HepG2 (cell line): ENCODE measurements at regions not wholly inside any gene's neighbourhood (a gene's known extent, or its start where the extent isn't known, plus 50 kb on each side); places are given as distances from the start of the nearest gene placed in this dataset.

Experiments used
- ATAC-seq: fragments of 200-7000 bp; cut with Tn5 transposase; 3 replicates; pipeline ENCODE4 v1.9.1; 2020; ENCODE audit warnings: mild to moderate bottlenecking, moderate library complexity
- BruUV-seq: library from RNA; stranded (reverse); fragments of 400-500 nt; replicated peaks from 2 replicates; lab custom pipeline; 2021; lab: Mats Ljungman, UMichigan
- CTCF ChIA-PET: fragments of 300-600 bp; formaldehyde crosslinking; extraction: SDS; loops from one replicate; lab custom pipeline; 2021; ENCODE audit warnings: low total read pairs, inconsistent platforms, low intra/inter-chr PET ratio; lab: Yijun Ruan, JAX
- POLR2A ChIA-PET: fragments of 350-600 bp; sonication (Branson Sonifier 250); formaldehyde crosslinking; loops from one replicate; lab custom pipeline; 2020; ENCODE audit warnings: antibody characterized with exemption, inconsistent platforms; lab: Yijun Ruan, JAX
- DNase-seq: peaks from one replicate; pipeline ENCODE4 v3.0.0-alpha.2; 2015; ENCODE audit warnings: low spot score
- FAIRE-seq: peaks from 3 replicates; lab custom pipeline; 2011; peaks lifted over from hg19 to GRCh38; lab: Jason Lieb, UNC
- H2AFZ ChIP-seq: one replicate; pipeline ENCODE4 v1.6.1; 2011; ENCODE audit warnings: low read length, inconsistent platforms
- H3K27ac ChIP-seq: fragments of 300-600 bp; 3 replicates; pipeline ENCODE4 v1.8.0; 2011; ENCODE audit warnings: mixed run types, mild to moderate bottlenecking, mixed read lengths, low read length, inconsistent platforms; ENCODE audit not compliant: insufficient read depth; ENCODE audit errors: extremely low read length
- H3K27me3 ChIP-seq, 2 experiments: fragments of 200-600 bp in 1 of 2; 2 replicates in 1 of 2; 3 replicates in 1 of 2; pipeline versions ENCODE4 v1.6.0 to v1.8.0; 2011; ENCODE audit warnings: low read length in 2 of 2, mild to moderate bottlenecking in 2 of 2, moderate library complexity in 2 of 2, inconsistent platforms in 1 of 2; ENCODE audit not compliant: insufficient read depth in 2 of 2, control insufficient read depth in 1 of 2
- H3K36me3 ChIP-seq, 2 experiments: fragments of 200-600 bp in 1 of 2; replicated peaks in 1 of 2; 2 replicates in 1 of 2; 3 replicates in 1 of 2; pipeline versions ENCODE4 v1.5.1 to v1.8.0; 2011; ENCODE audit warnings: low read length in 2 of 2, inconsistent platforms in 1 of 2; ENCODE audit not compliant: insufficient read depth in 2 of 2, control insufficient read depth in 1 of 2
- H3K4me1 ChIP-seq: 2 replicates; pipeline ENCODE4 v1.5.1; 2012; ENCODE audit warnings: low read length, inconsistent platforms; ENCODE audit not compliant: insufficient read depth
- H3K4me2 ChIP-seq: 2 replicates; pipeline ENCODE4 v1.6.0; 2011; ENCODE audit warnings: low read depth, low read length, inconsistent platforms
- H3K4me3 ChIP-seq, 3 experiments: fragments of 200-600 bp in 1 of 3; sonication (generic), shearing (Covaris generic) in 1 of 3; replicated peaks in 1 of 3; 2 replicates each; pipeline ENCODE4 v1.5.1; 2011 to 2016; ENCODE audit warnings: low read length in 3 of 3, inconsistent platforms in 2 of 3, low read depth in 2 of 3, mild to moderate bottlenecking in 2 of 3, control low read depth in 1 of 3, mixed read lengths in 1 of 3; ENCODE audit not compliant: insufficient read depth in 1 of 3
- H3K79me2 ChIP-seq: one replicate; pipeline ENCODE4 v1.6.1; 2011; ENCODE audit warnings: low read length, inconsistent platforms; ENCODE audit not compliant: insufficient read depth
- H3K9ac ChIP-seq: 2 replicates; pipeline ENCODE4 v1.6.0; 2011; ENCODE audit warnings: mild to moderate bottlenecking, low read depth, low read length, inconsistent platforms; ENCODE audit not compliant: insufficient read depth
- H3K9me3 ChIP-seq: 2 replicates; pipeline ENCODE4 v1.5.1; 2012; ENCODE audit warnings: mild to moderate bottlenecking, low read length
- H4K20me1 ChIP-seq: 2 replicates; pipeline ENCODE4 v1.6.0; 2011; ENCODE audit warnings: inconsistent platforms, mild to moderate bottlenecking, low read length, moderate library complexity; ENCODE audit not compliant: insufficient read depth
- MAFG ChIP-seq: sonication (generic); formaldehyde crosslinking; IDR thresholded peaks from 2 replicates; pipeline ENCODE4 v1.5.1; 2020; ENCODE audit warnings: mild to moderate bottlenecking, missing genetic modification reagents
- POGZ ChIP-seq: sonication (generic); formaldehyde crosslinking; IDR thresholded peaks from 2 replicates; pipeline ENCODE4 v1.4.0; 2020; ENCODE audit warnings: mild to moderate bottlenecking, missing genetic modification reagents
- SATB2 ChIP-seq: sonication (generic); formaldehyde crosslinking; IDR thresholded peaks from 2 replicates; pipeline ENCODE4 v1.5.0; 2020; ENCODE audit warnings: missing genetic modification reagents
- ZFP62 ChIP-seq: sonication (generic); formaldehyde crosslinking; IDR thresholded peaks from 2 replicates; pipeline ENCODE4 v1.4.0; 2020; ENCODE audit warnings: missing genetic modification reagents
- ZNF121 ChIP-seq: sonication (generic); formaldehyde crosslinking; IDR thresholded peaks from 2 replicates; pipeline ENCODE4 v1.5.0; 2020; ENCODE audit warnings: mild to moderate bottlenecking, missing genetic modification reagents
- ZNF281 ChIP-seq: sonication (generic); formaldehyde crosslinking; IDR thresholded peaks from 2 replicates; pipeline ENCODE4 v1.4.0; 2020; ENCODE audit warnings: missing genetic modification reagents, borderline replicate concordance
- ZNF770 ChIP-seq: sonication (generic); formaldehyde crosslinking; IDR thresholded peaks from 2 replicates; pipeline ENCODE4 v1.5.0; 2020; ENCODE audit warnings: mild to moderate bottlenecking, missing genetic modification reagents
- WGBS: methylation state at CpG from one replicate; pipeline ENCODE4 v1.1.6; 2017; ENCODE audit warnings: low lambda C conversion rate; 5-methylcytosine and 5-hydroxymethylcytosine counted together
- in situ Hi-C: cut with HindIII; loops from 2 replicates; pipeline ENCODE4 v1.10.0; 2017; ENCODE audit warnings: low pct_unique_long_range_greater_than_20kb; ENCODE audit not compliant: extremely low pct_ligation_motif_present
- intact Hi-C: fragments of 100-400 bp; cut with micrococcal nuclease; formaldehyde crosslinking; loops from one replicate; pipeline ENCODE4 v1.10.0; 2022; ENCODE audit not compliant: unreplicated experiment

- no peak overlapping the region for H3K27ac ChIP-seq
- DNase-seq (no peak), FAIRE-seq (no peak), ATAC-seq (no peak)
- no peaks in the 10 kb centered on the region for H3K9me3 ChIP-seq
- peaks cover 3 to 43% of the 10 kb centered on the region in 2 experiments; a peak in 4 of 5 replicates for H3K27me3 ChIP-seq
- CTCF ChIA-PET = no interaction called here
- BruUV-seq = no TSS peak
- intact Hi-C loops (no loop called here), in situ Hi-C loops (no loop called here)
- H3K4me2 ChIP-seq = no peak overlapping the region
- no peaks in the 10 kb centered on the region for H3K36me3 ChIP-seq
- POLR2A ChIA-PET = interaction anchor here (0.7 kb wide), 1 partner anchor 122 kb away, joined by 3 read pairs; no protein-coding TSS in a partner anchor
- H4K20me1 ChIP-seq = no peaks in the 10 kb centered on the region
- TF ChIP-seq SATB2 (no peak), MAFG (CRISPR knock-in tag) (no peak), POGZ (CRISPR knock-in tag) (no peak), ZNF121 (peak; percentile 74), ZNF770 (CRISPR knock-in tag) (0 out of 2 replicates have a peak, but pooled peaks have one; percentile 18)
- H3K79me2 ChIP-seq = no peaks in the 10 kb centered on the region
- H3K4me3 ChIP-seq = no peak overlapping the region
- no peak overlapping the region for H3K9ac ChIP-seq
- H3K4me1 ChIP-seq = peaks cover 32% of the 10 kb centered on the region
- H2AFZ ChIP-seq = no peak overlapping the region
Observed at GRCh38 chr16:50428742-50429141, 60.0 kb upstream of the BRD7 start.

GRCh38 chr16:50428116-50428515 lies 59.3 kb upstream of the BRD7 start:
- Histone ChIP-seq H3K27me3 (peaks cover 2 to 37% of the 10 kb centered on the region in 2 experiments; a peak in 4 of 5 replicates), H3K4me2 (no peak overlapping the region), H3K9me3 (no peaks in the 10 kb centered on the region), H3K36me3 (no peaks in the 10 kb centered on the region), H3K4me1 (peaks cover 32% of the 10 kb centered on the region), H3K79me2 (no peaks in the 10 kb centered on the region), H4K20me1 (no peaks in the 10 kb centered on the region), H3K27ac (no peak overlapping the region), H2AFZ (no peak overlapping the region), H3K4me3 (no peak overlapping the region), H3K9ac (no peak overlapping the region)
- in situ Hi-C loops = no loop called here
- intact Hi-C loops = no loop called here
- no TSS peak for BruUV-seq
- ChIA-PET POLR2A (interaction anchor here (0.7 kb wide), 1 partner anchor 122 kb away, joined by 3 read pairs; no protein-coding TSS in a partner anchor), CTCF (no interaction called here)
- TF ChIP-seq ZFP62 (CRISPR knock-in tag) (no peak), ZNF281 (CRISPR knock-in tag) (peak; percentile 16; the same call in 1 of the 2 replicates)
- WGBS = 76% methylated on average over 2 of the region's 2 CpGs
- DNase-seq = no peak
- FAIRE-seq = no peak
- no peak for ATAC-seq
